Activated T-cell treated with anti-CD3 and anti-CD28 coated beads, Interleukin-2, amount 50 U/mL, for 1 hour (primary cell): ENCODE measurements at regions not wholly inside any gene's neighbourhood (a gene's known extent, or its start where the extent isn't known, plus 50 kb on each side); places are given as distances from the start of the nearest gene placed in this dataset.
"Not testable (repeated sequence)": the region's sequence is repeated elsewhere in the genome, so short reads cannot be mapped to it uniquely, and the experiment has no call there.

Source experiments
- DNase-seq: peaks from one replicate; pipeline ENCODE4 v3.0.0-alpha.2; 2020

DNA sequence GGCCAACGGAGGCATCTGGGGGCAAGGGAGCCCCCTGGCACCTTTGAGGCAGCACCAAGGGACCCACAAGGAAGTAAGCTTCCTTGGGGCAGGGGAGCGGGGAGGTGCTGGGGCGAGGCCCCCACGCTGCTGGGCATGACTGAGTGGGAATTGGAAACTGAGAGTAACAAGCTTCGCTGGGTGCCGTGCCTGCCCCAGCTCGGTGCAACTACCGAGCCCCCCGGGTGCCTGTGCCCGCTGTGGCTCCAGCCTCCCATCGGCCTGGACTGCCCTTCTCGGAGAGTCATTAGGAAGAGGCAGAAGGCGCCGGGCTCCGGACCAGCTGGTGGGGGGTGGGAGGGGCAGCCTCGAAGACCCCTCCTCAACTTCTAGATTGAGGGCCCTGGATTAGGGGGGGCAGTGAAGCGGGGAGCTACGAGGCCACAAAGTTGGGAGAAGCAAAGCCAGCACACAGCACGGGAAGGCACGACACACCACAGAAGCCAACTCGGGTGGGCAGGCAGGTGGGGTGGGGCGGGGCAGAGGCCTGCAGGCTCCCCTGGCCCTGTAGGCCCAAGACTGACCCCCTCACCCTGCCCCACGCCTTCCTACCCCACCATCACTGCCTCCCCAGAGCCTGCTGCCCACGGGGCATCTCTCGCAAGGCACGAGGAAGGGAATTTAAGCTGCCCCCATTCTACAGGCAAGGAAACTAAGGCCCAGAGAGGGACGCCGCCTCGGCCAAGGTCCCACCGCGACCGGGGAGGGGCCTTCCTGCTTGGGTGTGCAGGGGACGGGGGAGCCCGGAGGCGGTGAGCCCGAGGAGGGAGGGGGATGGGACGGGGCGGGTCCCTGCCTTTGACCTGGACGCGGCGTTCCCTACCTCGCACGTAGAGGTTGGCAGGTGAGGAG is 83.2 kb downstream of the PTPRS start:
- no peak for DNase-seq

GRCh38 chr19:5255602-5256231 is 84.9 kb downstream of the PTPRS start:
- no peak for DNase-seq

DNA sequence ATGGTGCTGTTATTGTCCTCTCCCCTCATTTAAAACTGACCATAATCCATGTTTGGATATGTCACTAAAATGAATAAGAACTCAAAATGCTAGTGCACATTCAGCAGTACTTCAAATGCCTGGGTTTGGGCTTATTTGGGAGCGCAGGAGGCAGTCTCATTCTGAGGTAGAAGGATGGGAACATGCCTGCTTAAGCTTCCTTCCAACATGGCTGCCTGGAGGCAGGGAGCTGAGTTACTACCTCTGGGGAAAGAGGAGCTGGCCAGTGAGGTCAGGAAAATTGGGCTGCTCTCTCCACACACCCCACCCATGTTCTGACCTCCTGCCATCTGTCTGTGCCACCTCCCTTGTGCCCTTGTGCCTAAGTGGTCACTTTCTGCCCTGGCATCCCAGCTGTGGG is 85.7 kb downstream of the PTPRS start:
- no peak for DNase-seq

DNA sequence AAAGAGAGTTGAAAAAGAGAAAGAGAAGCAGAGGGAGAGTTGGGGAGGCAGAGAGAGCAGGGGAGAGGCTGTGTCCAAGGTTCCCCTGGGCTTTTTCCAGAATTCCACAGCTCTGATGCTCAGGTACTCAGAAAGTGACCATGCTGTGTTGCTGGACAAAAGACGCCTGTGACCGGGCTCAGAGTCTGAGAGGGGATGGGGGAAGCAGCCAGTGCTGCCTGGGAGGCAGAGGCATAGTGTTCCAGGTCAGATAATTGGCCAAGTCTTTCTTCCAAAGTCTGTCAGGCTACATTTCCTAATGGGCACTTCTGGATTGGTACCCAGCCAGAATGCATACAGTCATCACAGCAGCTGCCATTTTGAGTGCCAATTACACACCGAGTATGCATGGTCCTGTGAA is 86.1 kb downstream of the PTPRS start:
- no peak for DNase-seq

DNA sequence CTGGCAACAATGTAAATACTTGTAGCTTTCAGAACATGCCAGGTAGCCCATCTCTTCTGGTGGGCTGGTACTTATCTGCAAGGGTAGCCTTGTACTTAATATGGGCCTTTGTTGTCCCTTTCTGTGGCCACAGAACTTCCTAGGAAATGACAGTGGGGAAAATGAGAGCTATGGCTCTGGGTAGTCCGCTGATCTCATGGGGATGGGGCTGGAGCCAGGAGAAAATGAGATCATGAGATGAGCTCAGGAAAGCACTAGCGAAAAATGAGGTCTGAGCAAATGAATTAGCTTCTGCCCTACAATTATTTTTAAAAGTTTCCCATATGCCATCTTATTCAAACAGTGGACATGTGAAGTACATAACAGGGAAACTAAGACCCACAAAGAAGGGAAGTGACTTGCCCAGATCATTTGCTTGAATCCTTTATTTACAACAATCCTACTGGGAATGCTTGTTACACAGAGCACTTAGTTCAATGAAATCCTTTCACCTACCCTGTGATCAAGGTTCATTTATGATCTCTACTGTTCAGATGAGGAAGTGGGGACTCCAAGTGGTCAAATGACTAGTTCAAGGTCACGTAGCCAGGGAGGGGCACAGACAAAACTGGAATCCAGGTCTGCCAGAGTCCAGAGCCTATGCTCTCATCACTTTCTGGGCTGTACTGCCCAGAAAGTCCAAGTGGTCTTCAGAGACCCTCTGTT is 87.1 kb downstream of the PTPRS start:
- DNase-seq = no peak

GRCh38 chr19:5251096-5252065 is 89.2 kb downstream of the PTPRS start:
- no peak for DNase-seq

DNA sequence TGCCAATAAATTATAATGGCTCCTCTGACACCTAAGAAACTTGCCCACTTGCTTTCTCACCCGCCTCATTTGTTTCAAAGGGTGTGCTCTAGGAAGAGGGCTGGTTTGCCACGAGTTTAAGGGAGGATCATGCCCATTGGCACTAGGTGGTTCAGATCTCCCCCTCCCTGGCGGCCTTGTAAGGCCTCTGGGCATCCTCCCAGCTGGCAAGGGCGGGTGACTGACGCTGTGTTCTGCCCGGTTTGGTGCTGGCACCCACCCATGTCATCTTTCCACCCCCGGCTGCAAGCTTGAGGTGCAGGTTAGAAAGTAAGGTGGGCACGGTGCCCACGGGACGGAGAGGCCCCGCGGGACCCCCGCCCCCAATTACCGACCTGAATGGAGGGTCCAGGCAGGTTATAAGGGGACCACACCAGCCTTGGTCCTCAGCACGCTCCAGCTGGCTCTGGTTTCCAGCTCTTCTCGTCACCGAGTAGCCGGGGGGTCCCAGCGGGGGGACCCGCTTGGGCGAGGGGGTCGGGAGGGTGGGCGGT is 90.4 kb downstream of the PTPRS start:
- DNase-seq = no peak

DNA sequence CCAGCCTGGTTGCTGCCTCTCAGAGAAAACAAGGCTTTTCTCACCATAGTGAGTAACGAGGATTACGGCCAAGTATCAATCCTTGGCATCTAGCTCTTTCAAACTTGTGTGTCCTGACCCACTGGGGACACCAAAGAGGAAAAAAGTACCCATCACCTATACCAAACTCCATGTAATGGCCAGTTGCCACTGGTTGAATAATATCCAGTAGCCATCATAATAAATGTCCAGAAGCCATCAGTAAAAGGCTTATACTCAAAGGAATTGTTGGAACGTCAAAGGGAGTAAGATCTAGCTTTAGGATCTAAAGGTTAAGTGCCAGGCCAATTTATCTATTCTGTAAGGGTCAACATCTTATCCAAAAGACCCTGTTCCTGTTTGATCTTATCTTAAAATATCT is 91.1 kb downstream of the PTPRS start:
- DNase-seq = no peak

DNA sequence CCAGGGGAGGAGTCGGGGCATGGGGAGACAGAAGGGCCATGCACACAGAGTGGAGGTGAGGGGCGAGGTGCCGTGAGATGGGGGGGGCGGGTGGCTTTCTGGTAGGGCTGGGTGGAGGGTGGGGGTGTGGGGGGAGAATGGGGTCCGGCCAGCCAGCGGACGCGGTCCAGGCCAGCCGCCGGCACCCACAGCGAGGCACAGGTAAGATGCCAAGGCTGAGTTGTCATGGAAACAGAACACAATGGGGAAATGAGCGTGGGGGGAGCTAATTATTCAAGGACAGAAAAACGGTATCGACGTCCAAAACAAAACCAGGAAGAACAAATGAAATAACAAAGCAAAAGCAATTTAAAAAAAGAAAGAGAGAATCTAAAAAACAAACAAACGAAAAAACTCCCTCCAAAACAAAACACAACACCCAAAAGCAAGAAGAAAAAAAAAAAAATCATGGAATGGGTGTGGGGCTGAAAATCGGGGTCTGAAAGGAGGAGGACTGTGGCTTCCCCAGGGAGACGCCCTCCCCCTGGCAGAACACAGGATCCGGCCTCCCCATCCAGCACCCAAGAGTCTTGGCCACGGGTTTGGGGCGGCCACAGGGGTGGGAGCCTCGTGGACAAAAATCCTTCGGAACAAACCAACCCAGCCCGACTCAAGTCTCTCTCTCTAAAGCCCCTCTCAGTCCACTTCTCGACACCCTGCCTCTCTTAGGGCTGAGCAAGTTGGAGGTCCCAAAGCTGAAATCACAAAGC is 92.5 kb downstream of the PTPRS start:
- no peak for DNase-seq

DNA sequence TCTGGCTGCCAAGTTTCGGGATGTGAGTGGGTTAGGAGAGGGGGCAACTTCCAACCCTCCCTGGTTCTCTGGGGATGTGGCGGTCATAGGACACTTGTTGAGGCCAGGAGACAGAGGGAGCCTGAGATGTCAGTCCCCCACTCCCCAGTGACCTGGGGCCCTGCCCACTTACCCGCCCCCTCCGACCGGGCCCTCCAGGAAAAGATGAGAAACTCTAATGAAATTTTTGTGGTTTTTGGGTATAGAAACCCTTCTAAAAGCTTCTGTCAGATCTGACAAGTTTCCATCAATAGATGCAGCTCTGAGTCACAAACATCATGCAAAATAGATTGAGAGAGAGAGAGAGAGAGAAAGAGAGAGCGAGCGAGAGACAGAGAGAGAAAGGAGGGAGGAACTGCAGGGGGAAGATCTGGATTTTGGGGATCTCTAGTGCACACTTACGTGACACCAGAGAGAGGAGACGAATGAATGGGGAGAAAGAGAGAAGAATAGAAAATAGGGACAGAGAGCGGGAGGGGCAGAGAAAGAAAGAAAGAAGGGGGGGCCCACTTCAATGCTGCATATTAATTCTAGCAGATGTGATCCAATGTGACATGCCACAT is 94.0 kb downstream of the PTPRS start:
- no peak for DNase-seq

- DNase-seq = no peak
These were observed 94.7 kb downstream of the PTPRS start for GRCh38 chr19:5245631-5246553.

- no peak for DNase-seq
These were observed 96.3 kb downstream of the PTPRS start for GRCh38 chr19:5244351-5244750.

DNA sequence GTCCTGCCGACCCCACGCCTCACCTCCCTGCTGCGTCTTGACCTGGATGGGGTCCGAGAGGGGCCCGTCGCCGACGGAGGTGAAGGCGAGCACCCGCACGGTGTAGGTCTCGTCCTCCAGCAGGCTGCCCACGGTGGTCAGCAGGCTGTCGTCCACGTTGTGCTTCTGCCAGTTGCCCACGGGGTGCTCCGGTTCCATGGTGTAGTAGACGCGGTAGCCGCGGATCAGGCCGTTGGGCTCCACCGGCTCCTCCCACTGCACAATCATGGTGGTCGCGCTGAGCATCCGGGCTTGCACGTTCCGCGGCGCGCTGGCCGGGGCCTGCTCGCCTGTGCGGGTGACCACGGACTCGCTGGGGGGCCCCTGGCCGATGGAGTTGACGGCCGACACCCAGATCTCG is 96.7 kb downstream of the PTPRS start:
- no peak for DNase-seq

DNA sequence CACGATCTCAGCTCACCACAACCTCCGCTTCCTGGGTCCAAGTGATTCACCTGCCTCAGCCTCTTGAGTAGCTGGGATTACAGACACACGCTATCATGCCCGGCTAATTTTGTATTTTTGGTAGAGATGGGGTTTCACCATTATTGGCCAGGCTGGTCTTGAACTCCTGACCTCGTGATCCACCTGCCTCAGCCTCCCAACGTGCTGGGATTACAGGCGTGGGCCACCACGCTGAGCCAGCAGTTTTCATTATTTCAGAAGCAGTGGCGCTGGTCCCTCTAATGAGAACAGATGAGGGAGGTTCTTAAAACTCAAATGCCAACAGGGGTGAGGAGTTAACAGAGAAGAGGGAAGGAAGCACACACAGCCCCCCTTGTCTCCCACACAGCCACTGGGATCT is 98.7 kb downstream of the PTPRS start:
- DNase-seq = not testable (repeated sequence)

- DNase-seq = no peak
These were observed 100.6 kb downstream of the PTPRS start for GRCh38 chr19:5240011-5240410.

DNA sequence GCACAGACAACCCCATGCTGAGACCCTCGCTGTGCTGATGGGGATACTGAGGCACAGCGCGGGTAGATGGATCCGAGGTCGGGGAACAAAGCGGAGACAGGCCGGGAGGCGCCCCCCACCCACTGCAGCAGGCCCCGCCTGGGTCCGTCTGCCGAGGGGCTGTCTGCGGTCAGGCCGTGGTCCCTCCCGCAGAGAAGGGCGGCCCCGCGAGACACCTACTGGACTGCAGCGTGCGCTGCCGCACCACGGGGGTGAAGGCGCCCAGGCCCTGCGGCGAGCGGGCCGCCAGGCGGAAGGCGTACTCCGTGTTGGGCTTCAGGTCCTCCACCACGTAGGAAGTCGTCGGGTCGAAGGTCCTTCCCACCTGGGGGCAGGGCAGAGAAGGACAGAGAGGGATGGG is 101.9 kb downstream of the PTPRS start:
- no peak for DNase-seq

- no peak for DNase-seq
These were observed 102.6 kb downstream of the PTPRS start for GRCh38 chr19:5237939-5238480.

DNA sequence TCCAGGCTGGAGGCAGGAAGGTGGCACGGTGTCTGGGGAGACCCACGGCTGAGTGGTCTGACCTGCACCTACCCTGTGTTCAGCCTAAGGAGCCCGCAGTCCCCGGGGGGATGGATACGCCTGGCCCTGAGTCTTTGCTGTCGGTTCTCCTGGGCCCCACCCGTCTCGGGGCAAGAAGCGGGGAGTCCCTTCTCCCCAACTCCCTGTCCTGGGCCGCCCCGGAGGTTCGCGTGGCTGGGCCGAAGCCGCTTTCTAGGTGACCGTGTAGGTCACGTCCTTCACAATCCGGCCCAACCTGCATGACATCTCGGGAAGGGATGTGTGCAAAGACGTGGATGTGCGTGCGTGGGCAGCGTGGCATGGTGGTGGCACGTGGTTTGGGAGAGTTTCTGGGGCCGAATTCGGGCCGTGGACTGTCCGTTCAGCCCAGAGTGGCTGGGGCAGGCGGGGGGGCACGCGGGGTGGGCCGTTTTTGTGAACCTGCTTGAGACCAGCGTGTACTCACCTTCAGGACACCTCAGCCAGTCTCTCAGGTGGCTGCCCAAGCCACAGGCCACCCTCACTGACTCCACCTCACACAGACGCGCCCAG is 103.3 kb downstream of the PTPRS start:
- DNase-seq = no peak
